B cell (primary cell): ENCODE measurements at regions not wholly inside any gene's neighbourhood (a gene's known extent, or its start where the extent isn't known, plus 50 kb on each side); places are given as distances from the start of the nearest gene placed in this dataset.
"Not testable (repeated sequence)": the region's sequence is repeated elsewhere in the genome, so short reads cannot be mapped to it uniquely, and the experiment has no call there.

ENCODE experiments used
- ATAC-seq: fragments of 200-7000 bp; cut with Tn5 transposase; one replicate; pipeline ENCODE4 v1.10.0; 2021; ENCODE audit warnings: low read depth, mild to moderate bottlenecking, moderate number of reproducible peaks, moderate library complexity
- CTCF ChIA-PET: fragments of 350-600 bp; sonication (Branson Sonifier 250); formaldehyde crosslinking; loops from one replicate; lab custom pipeline; 2021; ENCODE audit warnings: antibody characterized with exemption, inconsistent platforms; lab: Charles Lee
- POLR2A ChIA-PET: fragments of 350-600 bp; sonication (Branson Sonifier 250); formaldehyde crosslinking; loops from one replicate; lab custom pipeline; 2021; ENCODE audit warnings: antibody characterized with exemption; lab: Charles Lee
- DNase-seq: peaks from one replicate; pipeline ENCODE4 v3.0.0; 2013
- H2AFZ ChIP-seq: 2 replicates; pipeline ENCODE4 v1.6.1; 2012; ENCODE audit warnings: mild to moderate bottlenecking, low read depth, low read length; ENCODE audit not compliant: insufficient read depth, poor library complexity, severe bottlenecking
- H3K27ac ChIP-seq, 2 donors: 1 replicate in 1 of 2; 2 replicates in 1 of 2; pipeline ENCODE4 v1.5.1; 2012 to 2013; ENCODE audit warnings: low read length in 2 of 2, mild to moderate bottlenecking in 2 of 2, moderate library complexity in 1 of 2
- H3K27me3 ChIP-seq, 4 experiments: fragments of 200-600 bp in 1 of 4; sonication (generic) in 1 of 4; replicated peaks in 1 of 4; 1 replicate in 2 of 4; 2 replicates in 2 of 4; pipeline versions ENCODE4 v1.6.1 to v1.7.0; 2013 to 2016; ENCODE audit warnings: low read length in 3 of 4, mild to moderate bottlenecking in 2 of 4, mixed read lengths in 1 of 4, moderate library complexity in 1 of 4; ENCODE audit not compliant: insufficient read depth in 4 of 4, control insufficient read depth in 3 of 4; ENCODE audit errors: control extremely low read depth in 1 of 4
- H3K36me3 ChIP-seq, 2 experiments: replicated peaks in 1 of 2; 1 replicate in 1 of 2; 2 replicates in 1 of 2; pipeline versions ENCODE4 v1.6.1 to v1.7.1; 2013; ENCODE audit warnings: low read length in 1 of 2; ENCODE audit not compliant: insufficient read depth in 2 of 2, control insufficient read depth in 1 of 2; ENCODE audit errors: control extremely low read depth in 1 of 2, extremely low read depth in 1 of 2
- H3K4me1 ChIP-seq, 2 donors: fragments of 200-600 bp in 1 of 2; sonication (generic) in 1 of 2; 1 replicate in 1 of 2; 2 replicates in 1 of 2; pipeline versions ENCODE4 v1.5.1 to v1.6.1; 2013 to 2017; ENCODE audit warnings: low read length in 2 of 2; ENCODE audit not compliant: control insufficient read depth in 2 of 2, insufficient read depth in 2 of 2
- H3K4me2 ChIP-seq: replicated peaks from 2 replicates; pipeline ENCODE3; 2012; ENCODE audit warnings: mild to moderate bottlenecking, low read depth, low read length; ENCODE audit not compliant: poor library complexity, severe bottlenecking
- H3K4me3 ChIP-seq, 5 experiments: fragments of 200-600 bp in 1 of 5; sonication (generic) in 1 of 5; 1 replicate in 3 of 5; 2 replicates in 2 of 5; pipeline versions ENCODE4 v1.5.1 to v1.7.0; 2011 to 2016; ENCODE audit warnings: low read length in 4 of 5, mild to moderate bottlenecking in 4 of 5, low read depth in 2 of 5, control low read depth in 1 of 5, moderate library complexity in 1 of 5; ENCODE audit not compliant: insufficient read depth in 1 of 5; ENCODE audit errors: control extremely low read depth in 1 of 5, extremely low read depth in 1 of 5
- H3K79me2 ChIP-seq: fragments of 200-600 bp; sonication (generic); one replicate; pipeline ENCODE4 v1.6.0; 2016; ENCODE audit warnings: low read length; ENCODE audit not compliant: control insufficient read depth, insufficient read depth
- H3K9ac ChIP-seq: fragments of 200-600 bp; sonication (generic); 2 replicates; pipeline ENCODE4 v1.6.1; 2017; ENCODE audit warnings: mild to moderate bottlenecking, low read length, moderate library complexity
- H3K9me3 ChIP-seq, 3 donors: one replicate each; pipeline versions ENCODE4 v1.6.1 to v1.7.1; 2013; ENCODE audit warnings: low read length in 2 of 3; ENCODE audit not compliant: control insufficient read depth in 2 of 3, insufficient read depth in 1 of 3; ENCODE audit errors: control extremely low read depth in 1 of 3
- H4K20me1 ChIP-seq: 2 replicates; pipeline ENCODE4 v1.6.0; 2012; ENCODE audit warnings: mild to moderate bottlenecking, low read length; ENCODE audit not compliant: insufficient read depth, control insufficient read depth, poor library complexity, severe bottlenecking
- H3K27ac Mint-ChIP-seq: one replicate; pipeline ENCODE4 v1.8.0; 2021; ENCODE audit warnings: mixed read lengths
- H3K27me3 Mint-ChIP-seq: one replicate; pipeline ENCODE4 v1.8.0; 2021; ENCODE audit warnings: mixed read lengths
- H3K4me1 Mint-ChIP-seq: one replicate; pipeline ENCODE4 v1.8.0; 2021; ENCODE audit warnings: mixed read lengths
- H3K4me3 Mint-ChIP-seq: one replicate; pipeline ENCODE4 v1.8.0; 2021; ENCODE audit warnings: mixed read lengths
- H3K9me3 Mint-ChIP-seq: one replicate; pipeline ENCODE4 v1.8.0; 2022; ENCODE audit warnings: mixed read lengths; ENCODE audit not compliant: insufficient read depth
- WGBS: methylation state at CpG from one replicate; pipeline ENCODE4 v1.1.5; 2013; ENCODE audit warnings: missing lambda C conversion rate; ENCODE audit not compliant: insufficient coverage; 5-methylcytosine and 5-hydroxymethylcytosine counted together
- intact Hi-C: fragments of 100-400 bp; cut with micrococcal nuclease; formaldehyde crosslinking; loops from one replicate; pipeline ENCODE4 v1.10.0; 2022

DNA sequence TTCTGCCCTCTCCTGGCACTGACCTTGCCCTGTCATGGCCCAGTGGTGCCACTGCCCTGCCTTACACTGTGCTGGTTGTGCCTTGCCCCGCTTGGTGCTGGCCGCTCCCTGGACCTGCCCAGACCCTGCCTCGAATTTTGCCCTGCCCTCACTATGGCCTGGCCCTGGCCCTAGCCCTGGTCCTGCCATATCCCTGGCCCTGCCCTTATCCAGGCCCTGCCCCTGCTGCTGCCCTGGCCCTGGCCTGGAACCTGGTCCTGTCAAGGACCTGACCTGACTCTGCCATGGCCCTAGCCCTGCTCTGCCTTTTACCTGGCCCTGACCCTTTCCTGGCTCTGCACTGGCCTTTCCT, 2889.6 kb upstream of the TEKT4 start:
- H3K27ac ChIP-seq, H3K9me3 Mint-ChIP-seq, H3K27ac Mint-ChIP-seq, H3K27me3 ChIP-seq, DNase-seq, H4K20me1 ChIP-seq, H3K36me3 ChIP-seq, H3K4me1 Mint-ChIP-seq, H3K9ac ChIP-seq, H3K4me2 ChIP-seq, H3K79me2 ChIP-seq, H3K4me3 ChIP-seq, H3K27me3 Mint-ChIP-seq, POLR2A ChIA-PET, ATAC-seq, intact Hi-C loops, CTCF ChIA-PET, H3K4me3 Mint-ChIP-seq, H2AFZ ChIP-seq, H3K4me1 ChIP-seq: not testable (repeated sequence)
- peaks cover 0 to 38% (median 0%) of the 10 kb centered on the region in 3 donors for H3K9me3 ChIP-seq
- WGBS, result 88% methylated on average over 3 of the region's 3 CpGs

DNA sequence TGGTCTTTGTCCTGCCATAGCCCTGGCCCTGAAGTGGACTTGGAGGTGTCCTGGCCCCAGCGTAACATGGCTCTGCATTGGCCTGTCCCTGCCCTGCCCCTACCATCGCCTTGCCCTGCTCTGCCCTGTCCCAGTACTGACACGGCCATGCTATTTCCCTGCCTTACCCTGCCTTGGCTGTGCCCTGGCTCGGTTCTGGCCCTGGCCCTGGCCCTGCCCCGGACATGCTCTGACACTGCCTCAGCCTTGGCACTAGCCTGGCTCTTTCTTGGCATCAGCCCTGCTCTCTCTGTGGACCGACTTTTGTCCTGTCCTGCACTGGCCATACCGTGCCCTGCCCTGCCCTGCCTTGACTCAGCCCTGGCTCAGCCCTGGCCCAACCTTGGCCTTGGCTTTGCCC, 2889.0 kb upstream of the TEKT4 start:
- H3K27ac Mint-ChIP-seq, H3K4me1 Mint-ChIP-seq, H3K9me3 Mint-ChIP-seq, H3K4me3 Mint-ChIP-seq, H3K27me3 Mint-ChIP-seq, H3K79me2 ChIP-seq, intact Hi-C loops, ATAC-seq, H3K9ac ChIP-seq, H3K4me1 ChIP-seq, DNase-seq, H3K36me3 ChIP-seq, H3K4me3 ChIP-seq, H3K27ac ChIP-seq, H3K27me3 ChIP-seq, H4K20me1 ChIP-seq, H2AFZ ChIP-seq, H3K4me2 ChIP-seq, POLR2A ChIA-PET, CTCF ChIA-PET: not testable (repeated sequence)
- 87% methylated on average over 7 of the region's 7 CpGs for WGBS
- H3K9me3 ChIP-seq, result peaks cover 0 to 39% (median 0%) of the 10 kb centered on the region in 3 donors

DNA sequence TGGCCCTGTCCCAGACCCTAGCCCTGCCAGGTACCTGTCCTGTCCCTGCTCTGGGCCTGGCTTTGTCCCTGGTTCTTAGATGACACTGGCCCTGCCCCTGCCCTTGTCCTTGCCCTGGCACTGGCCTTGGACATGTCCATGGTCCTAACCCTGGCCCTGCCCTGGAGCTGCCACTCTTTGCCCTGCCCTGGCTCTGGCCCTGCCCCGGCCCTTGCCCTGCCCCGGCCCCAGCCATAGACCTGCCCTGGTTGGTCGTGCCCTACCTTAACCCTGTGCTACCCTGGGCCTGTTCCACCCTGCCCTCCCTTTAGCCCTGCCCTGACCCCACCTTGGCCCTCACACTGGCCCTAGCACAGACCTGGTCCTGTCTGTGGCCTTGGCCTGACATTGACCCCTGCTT, 2888.0 kb upstream of the TEKT4 start:
- peaks cover 0 to 39% (median 0%) of the 10 kb centered on the region in 3 donors for H3K9me3 ChIP-seq
- H3K4me3 ChIP-seq, H3K36me3 ChIP-seq, H3K4me3 Mint-ChIP-seq, H3K27ac Mint-ChIP-seq, H3K27ac ChIP-seq, H2AFZ ChIP-seq, ATAC-seq, H4K20me1 ChIP-seq, CTCF ChIA-PET, H3K27me3 ChIP-seq, H3K9ac ChIP-seq, H3K27me3 Mint-ChIP-seq, H3K9me3 Mint-ChIP-seq, intact Hi-C loops, DNase-seq, H3K4me2 ChIP-seq, H3K79me2 ChIP-seq, H3K4me1 ChIP-seq, H3K4me1 Mint-ChIP-seq, POLR2A ChIA-PET: not testable (repeated sequence)
- WGBS, result 89% methylated on average over 3 of the region's 3 CpGs

DNA sequence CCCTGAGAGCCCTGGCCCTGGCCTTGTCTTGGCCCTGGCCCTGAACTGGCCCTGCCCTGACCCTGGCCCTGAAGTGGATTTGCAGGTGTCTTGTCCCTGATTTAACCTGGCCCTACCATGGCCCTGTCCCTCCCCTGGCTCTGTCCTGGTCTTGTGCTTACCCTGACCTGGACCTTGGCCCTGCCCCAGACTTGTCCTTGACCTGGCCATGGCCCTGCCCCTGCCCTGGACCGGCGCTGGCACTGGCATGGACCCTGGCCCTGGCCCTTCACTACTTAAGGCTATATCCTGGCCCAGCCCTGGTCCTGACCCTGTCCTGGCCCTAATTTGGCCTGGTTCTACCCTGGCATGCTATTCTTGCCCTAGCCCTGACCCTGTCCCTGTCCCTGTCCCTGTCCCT, 2887.5 kb upstream of the TEKT4 start:
- ATAC-seq, H3K79me2 ChIP-seq, H4K20me1 ChIP-seq, H2AFZ ChIP-seq, H3K27ac ChIP-seq, H3K9me3 Mint-ChIP-seq, H3K27ac Mint-ChIP-seq, H3K27me3 Mint-ChIP-seq, H3K4me1 ChIP-seq, H3K4me3 Mint-ChIP-seq, intact Hi-C loops, DNase-seq, H3K4me1 Mint-ChIP-seq, H3K4me2 ChIP-seq, CTCF ChIA-PET, H3K9ac ChIP-seq, H3K27me3 ChIP-seq, POLR2A ChIA-PET, H3K4me3 ChIP-seq, H3K36me3 ChIP-seq: not testable (repeated sequence)
- 100% methylated on average over 2 of the region's 2 CpGs for WGBS
- peaks cover 0 to 39% (median 0%) of the 10 kb centered on the region in 3 donors for H3K9me3 ChIP-seq
